GM12892 (cell line): ENCODE measurements at regions not wholly inside any gene's neighbourhood (a gene's known extent, or its start where the extent isn't known, plus 50 kb on each side); places are given as distances from the start of the nearest gene placed in this dataset.

ENCODE experiments used
- POLR2A ChIP-seq: IDR thresholded peaks from 2 replicates; pipeline ENCODE4 v1.6.1; 2011; ENCODE audit warnings: low read depth, low read length, control low read depth
- POLR2AphosphoS5 ChIP-seq: IDR thresholded peaks from 2 replicates; pipeline ENCODE4 v1.6.1; 2011; ENCODE audit warnings: low read depth, low read length, control low read depth
- TAF1 ChIP-seq: IDR thresholded peaks from 2 replicates; pipeline ENCODE4 v1.6.1; 2011; ENCODE audit warnings: low read depth, mild to moderate bottlenecking, control low read depth, low read length, borderline replicate concordance

DNA sequence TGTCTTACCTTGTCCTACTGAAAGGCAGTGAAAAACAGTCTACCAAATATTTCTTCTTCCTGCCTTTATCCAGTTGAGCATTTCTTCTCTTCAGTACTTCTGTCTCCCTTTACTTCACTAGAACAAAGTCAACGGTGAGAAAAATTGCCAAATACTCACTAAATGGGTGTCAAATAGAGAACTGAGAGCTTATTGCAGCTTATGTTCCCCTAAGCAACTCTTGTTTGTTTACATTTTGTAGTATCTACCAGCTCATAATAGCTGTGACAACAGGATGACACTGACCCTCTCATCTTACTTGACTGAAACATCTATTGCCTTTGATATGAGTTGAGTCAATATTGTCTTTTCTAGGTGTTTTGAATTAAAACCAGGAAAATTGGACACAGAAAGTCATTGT lies 327.9 kb upstream of the SORCS1 start:
- TF ChIP-seq POLR2AphosphoS5 (no peak), POLR2A (no peak), TAF1 (no peak)
